Right lobe of liver (tissue), 6 donors: ENCODE measurements at regions not wholly inside any gene's neighbourhood (a gene's known extent, or its start where the extent isn't known, plus 50 kb on each side); places are given as distances from the start of the nearest gene placed in this dataset.

Experiments
- ATAC-seq, 4 donors: fragments of 200-7000 bp; cut with Tn5 transposase; one replicate each; pipeline ENCODE4 v1.9.1; 2020; ENCODE audit warnings: mild to moderate bottlenecking in 4 of 4, moderate library complexity in 4 of 4
- DNase-seq, 3 donors: peaks; one replicate each; pipeline ENCODE4 v3.0.0-alpha.2; 2020
- H3K27ac ChIP-seq, 3 donors: fragments of 200-600 bp; one replicate each; pipeline ENCODE4 v1.8.0; 2022
- H3K27me3 ChIP-seq, 2 donors: fragments of 200-600 bp; one replicate each; pipeline ENCODE4 v1.8.0; 2022
- H3K36me3 ChIP-seq, 4 donors: fragments of 200-600 bp; sonication (generic) in 1 of 4; one replicate each; pipeline versions ENCODE4 v1.5.1 to v1.8.0; 2017 to 2022; ENCODE audit warnings: control low read depth in 1 of 4
- H3K4me1 ChIP-seq, 4 donors: fragments of 200-600 bp; sonication (generic) in 1 of 4; one replicate each; pipeline versions ENCODE4 v1.5.1 to v1.8.0; 2017 to 2022; ENCODE audit warnings: control low read depth in 1 of 4
- H3K4me3 ChIP-seq, 3 donors: fragments of 200-600 bp; one replicate each; pipeline ENCODE4 v1.8.0; 2022
- H3K9me3 ChIP-seq, 4 donors: fragments of 200-600 bp; sonication (generic) in 1 of 4; one replicate each; pipeline versions ENCODE4 v1.5.1 to v1.8.0; 2017 to 2022; ENCODE audit warnings: control low read depth in 1 of 4
- CTCF ChIP-seq, 4 donors: fragments of 200-600 bp in 3 of 4; fragments of 450-650 bp in 1 of 4; IDR thresholded peaks; one replicate each; pipeline versions ENCODE4 v1.5.1 to v1.8.0; 2016 to 2022; ENCODE audit warnings: antibody characterized with exemption in 4 of 4, mild to moderate bottlenecking in 2 of 4
- POLR2A ChIP-seq: fragments of 450-650 bp; IDR thresholded peaks from one replicate; pipeline ENCODE4 v1.6.1; 2017; ENCODE audit warnings: antibody characterized with exemption, mild to moderate bottlenecking
- WGBS: methylation state at CpG from one replicate; pipeline ENCODE4 v1.1.6; 2018; ENCODE audit warnings: low coverage, low lambda C conversion rate; ENCODE audit not compliant: insufficient coverage; ENCODE audit errors: missing lambda C conversion rate; 5-methylcytosine and 5-hydroxymethylcytosine counted together
- intact Hi-C, 2 donors: fragments of 100-400 bp; cut with DNase I; formaldehyde crosslinking; loops; one replicate each; pipeline versions ENCODE4 v1.11.2 to v1.14.1; 2022
- donor health status: DM: no; HTN: yes; CAD: no.
- donor health status: DM: no; HTN: no; CAD: no.
- donor health status: DM: no; HTN: no; CAD: no.
- donor health status: DM: no; HTN: yes; CAD: no.
- donor health status: DM: no; HTN: yes; CAD: no.

- TF ChIP-seq POLR2A: no peak
- TF ChIP-seq CTCF (IDR thresholded peaks at IDR 0.05): no peak
- WGBS: 50% methylated on average over 8 of the region's 8 CpGs
- ATAC-seq (no peak), DNase-seq (no peak)
- Histone ChIP-seq H3K4me3 (no peak overlapping the region), H3K27me3 (no peaks in the 10 kb centered on the region), H3K9me3 (no peaks in the 10 kb centered on the region), H3K36me3 (no peaks in the 10 kb centered on the region), H3K4me1 (no peaks in the 10 kb centered on the region), H3K27ac (no peak overlapping the region)
- intact Hi-C loops: no loop called here
Measured at GRCh38 chr6:12467706-12468670, 177.8 kb downstream of the EDN1 start.

GRCh38 chr6:12472601-12473038, 182.5 kb downstream of the EDN1 start:
- no peaks in the 10 kb centered on the region for H3K4me1 ChIP-seq
- ATAC-seq: peak in 1 of 4 donors; percentile 67
- 55% methylated on average over 3 of the region's 4 CpGs for WGBS
- H3K27ac ChIP-seq: no peak overlapping the region
- H3K36me3 ChIP-seq: no peaks in the 10 kb centered on the region
- intact Hi-C loops: no loop called here
- no peak for DNase-seq
- no peaks in the 10 kb centered on the region for H3K27me3 ChIP-seq
- H3K9me3 ChIP-seq: no peaks in the 10 kb centered on the region
- no peak overlapping the region for H3K4me3 ChIP-seq
- TF ChIP-seq POLR2A (no peak), CTCF (IDR thresholded peaks at IDR 0.05) (no peak)

GRCh38 chr6:12473494-12473893, 183.3 kb downstream of the EDN1 start:
- Histone ChIP-seq H3K27ac (no peak overlapping the region), H3K36me3 (no peaks in the 10 kb centered on the region), H3K4me1 (no peaks in the 10 kb centered on the region), H3K9me3 (no peaks in the 10 kb centered on the region), H3K4me3 (no peak overlapping the region), H3K27me3 (no peaks in the 10 kb centered on the region)
- WGBS: 67% methylated on average over 1 of the region's 1 CpG
- TF ChIP-seq CTCF (IDR thresholded peaks at IDR 0.05) (no peak), POLR2A (no peak)
- peak in 1 of 4 donors; percentile 18 for ATAC-seq
- no peak for DNase-seq
- intact Hi-C loops: no loop called here

GRCh38 chr6:12474167-12475140, 184.3 kb downstream of the EDN1 start:
- H3K4me1 ChIP-seq: no peaks in the 10 kb centered on the region
- no peak for TF ChIP-seq CTCF (IDR thresholded peaks at IDR 0.05)
- no peak for TF ChIP-seq POLR2A
- no peaks in the 10 kb centered on the region for H3K36me3 ChIP-seq
- H3K9me3 ChIP-seq: no peaks in the 10 kb centered on the region
- DNase-seq (no peak), ATAC-seq (peak; percentile 66 to 83 (median 74))
- 32% methylated on average over 7 of the region's 7 CpGs for WGBS
- H3K27me3 ChIP-seq: no peaks in the 10 kb centered on the region
- intact Hi-C loops: no loop called here
- no peak overlapping the region for H3K27ac ChIP-seq
- no peak overlapping the region for H3K4me3 ChIP-seq
